Upper lobe of left lung (tissue), 4 donors: ENCODE measurements at regions not wholly inside any gene's neighbourhood (a gene's known extent, or its start where the extent isn't known, plus 50 kb on each side); places are given as distances from the start of the nearest gene placed in this dataset.

Experiments
- CTCF ChIP-seq, 6 experiments: fragments of 450-650 bp in 4 of 6; fragments of 200-600 bp in 2 of 6; sonication (generic) in 2 of 6; IDR thresholded peaks; one replicate each; pipeline ENCODE4 v1.5.1; 2016 to 2019; ENCODE audit warnings: antibody characterized with exemption in 6 of 6
- EP300 ChIP-seq, 4 donors: sonication (generic); formaldehyde crosslinking; IDR thresholded peaks; one replicate each; pipeline ENCODE4 v1.5.1; 2017; ENCODE audit warnings: antibody characterized with exemption in 4 of 4, control low read depth in 2 of 4
- POLR2A ChIP-seq, 4 donors: fragments of 450-650 bp; IDR thresholded peaks; one replicate each; pipeline ENCODE4 v1.5.1; 2016 to 2017; ENCODE audit warnings: antibody characterized with exemption in 4 of 4, mild to moderate bottlenecking in 2 of 4
- POLR2AphosphoS5 ChIP-seq, 2 donors: sonication (generic); formaldehyde crosslinking; IDR thresholded peaks; one replicate each; pipeline ENCODE4 v1.5.1; 2017; ENCODE audit warnings: antibody characterized with exemption in 2 of 2

- TF ChIP-seq CTCF (IDR thresholded peaks at IDR 0.05) (no peak), POLR2A (IDR thresholded peaks at IDR 0.05) (no peak), POLR2AphosphoS5 (IDR thresholded peaks at IDR 0.05) (no peak), EP300 (IDR thresholded peaks at IDR 0.05) (no peak)
Measured at GRCh38 chr13:64540976-64541375, 2689.2 kb downstream of the PCDH9 start.
